NB4 (cell line): ENCODE measurements at regions not wholly inside any gene's neighbourhood (a gene's known extent, or its start where the extent isn't known, plus 50 kb on each side); places are given as distances from the start of the nearest gene placed in this dataset.

Experiments
- DNase-seq: peaks from one replicate; pipeline ENCODE4 v3.0.0; 2010; ENCODE audit warnings: low read depth
- H3K4me3 ChIP-seq: one replicate; pipeline ENCODE4 v1.5.1; 2011; ENCODE audit warnings: mild to moderate bottlenecking, low read depth, low read length, moderate library complexity
- CTCF ChIP-seq: IDR thresholded peaks from one replicate; pipeline ENCODE4 v1.5.1; 2012; ENCODE audit warnings: low read depth, low read length
- MYC ChIP-seq: IDR thresholded peaks from 2 replicates; pipeline ENCODE4 v1.6.1; 2011; ENCODE audit warnings: low read depth, low read length
- POLR2A ChIP-seq: IDR thresholded peaks from 2 replicates; pipeline ENCODE4 v1.6.1; 2011; ENCODE audit warnings: mild to moderate bottlenecking; ENCODE audit not compliant: insufficient read length; ENCODE audit errors: extremely low read depth
- TF ChIP-seq, protein P1 (sequence below): IDR thresholded peaks from 2 replicates; pipeline ENCODE4 v1.6.1; 2011; ENCODE audit warnings: low read depth, low read length

DNA sequence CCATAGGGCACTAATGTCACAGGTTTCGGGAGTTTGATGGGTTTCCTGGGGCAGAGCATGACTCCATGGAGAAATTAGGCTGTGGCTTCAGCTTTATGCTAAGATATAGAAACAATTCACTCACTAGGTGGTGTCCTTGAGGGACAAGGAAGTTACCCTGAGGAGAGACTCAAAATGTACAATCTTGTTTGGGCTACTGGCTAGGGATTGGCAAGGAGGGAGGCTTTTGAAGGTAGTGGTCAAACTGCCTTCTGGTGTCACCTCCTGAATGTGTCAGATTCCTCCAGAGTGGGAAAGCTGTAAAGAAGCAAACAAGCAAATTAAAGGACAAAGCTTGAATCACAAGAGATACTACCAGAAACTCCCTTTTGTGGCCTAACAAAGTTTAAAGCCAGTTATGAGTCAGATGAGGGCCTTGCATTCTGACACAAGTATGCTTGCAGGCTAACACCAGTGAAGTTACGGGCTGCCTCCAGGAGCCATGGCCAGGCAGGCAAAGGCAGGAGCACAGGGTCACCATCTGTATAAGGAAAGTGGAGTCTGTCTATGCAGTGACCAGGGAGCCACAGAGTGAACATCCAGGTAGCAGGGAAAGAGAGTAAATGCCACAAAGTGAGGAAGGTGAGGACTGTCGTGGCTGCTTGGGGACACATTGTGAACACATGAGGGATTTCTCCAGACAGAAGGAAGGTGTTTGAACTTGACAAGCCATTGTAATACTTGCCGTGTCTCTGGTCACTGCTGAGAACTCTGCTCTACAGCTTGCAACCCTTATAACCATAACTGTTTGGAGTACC is 107.7 kb upstream of the DTNBP1 start:
- peak; percentile 54 for DNase-seq
- H3K4me3 ChIP-seq = no peak overlapping the region
- TF ChIP-seq MYC = no peak
- no peak for TF ChIP-seq POLR2A
- TF ChIP-seq, protein P1, sequence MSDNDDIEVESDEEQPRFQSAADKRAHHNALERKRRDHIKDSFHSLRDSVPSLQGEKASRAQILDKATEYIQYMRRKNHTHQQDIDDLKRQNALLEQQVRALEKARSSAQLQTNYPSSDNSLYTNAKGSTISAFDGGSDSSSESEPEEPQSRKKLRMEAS = no peak
- TF ChIP-seq CTCF = no peak

- H3K4me3 ChIP-seq = no peak overlapping the region
- TF ChIP-seq, protein P1 = no peak
- no peak for TF ChIP-seq POLR2A
- no peak for TF ChIP-seq CTCF
- no peak for TF ChIP-seq MYC
- no peak for DNase-seq
These were observed 106.7 kb upstream of the DTNBP1 start for GRCh38 chr6:15769511-15770018.

DNA sequence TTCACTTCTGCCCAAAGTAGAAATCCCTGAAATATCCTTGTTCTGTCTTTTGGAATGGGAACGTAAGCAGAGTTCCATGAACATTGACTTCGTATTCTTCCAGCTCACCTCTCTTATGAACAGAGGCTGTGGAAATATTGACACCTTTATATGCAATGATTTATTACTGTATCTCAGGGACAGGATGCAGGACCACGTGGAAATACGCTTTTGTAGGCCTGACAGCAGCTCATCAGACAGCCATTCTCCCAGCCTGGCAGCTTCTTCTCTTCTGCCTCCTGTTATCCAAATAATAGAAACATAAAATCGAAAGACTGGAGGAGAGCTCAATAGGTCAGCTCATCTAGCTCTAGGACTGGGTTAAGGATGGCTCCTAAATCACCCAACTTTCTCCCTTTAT is 106.2 kb upstream of the DTNBP1 start:
- H3K4me3 ChIP-seq = no peak overlapping the region
- TF ChIP-seq CTCF (no peak), POLR2A (no peak)
- DNase-seq = no peak

- no peak overlapping the region for H3K4me3 ChIP-seq
- no peak for DNase-seq
- TF ChIP-seq POLR2A (no peak), MYC (no peak), CTCF (no peak)
- TF ChIP-seq, protein P1 = no peak
These were observed 101.0 kb upstream of the DTNBP1 start for GRCh38 chr6:15763837-15764236.

GRCh38 chr6:15763364-15763763 is 100.5 kb upstream of the DTNBP1 start:
- DNase-seq = no peak
- TF ChIP-seq MYC (no peak), CTCF (no peak), POLR2A (no peak)
- TF ChIP-seq, protein P1 = no peak
- no peak overlapping the region for H3K4me3 ChIP-seq

GRCh38 chr6:15761045-15761502 is 98.2 kb upstream of the DTNBP1 start:
- no peak overlapping the region for H3K4me3 ChIP-seq
- no peak for DNase-seq
- TF ChIP-seq CTCF (no peak), POLR2A (no peak), MYC (no peak)
- TF ChIP-seq, protein P1 = no peak
